A172 (cell line): ENCODE measurements at regions not wholly inside any gene's neighbourhood (a gene's known extent, or its start where the extent isn't known, plus 50 kb on each side); places are given as distances from the start of the nearest gene placed in this dataset.
"Not testable (repeated sequence)": the region's sequence is repeated elsewhere in the genome, so short reads cannot be mapped to it uniquely, and the experiment has no call there.

Source experiments
- DNase-seq: peaks from one replicate; pipeline ENCODE4 v3.0.0-alpha.2; 2015; ENCODE audit warnings: low spot score

DNA sequence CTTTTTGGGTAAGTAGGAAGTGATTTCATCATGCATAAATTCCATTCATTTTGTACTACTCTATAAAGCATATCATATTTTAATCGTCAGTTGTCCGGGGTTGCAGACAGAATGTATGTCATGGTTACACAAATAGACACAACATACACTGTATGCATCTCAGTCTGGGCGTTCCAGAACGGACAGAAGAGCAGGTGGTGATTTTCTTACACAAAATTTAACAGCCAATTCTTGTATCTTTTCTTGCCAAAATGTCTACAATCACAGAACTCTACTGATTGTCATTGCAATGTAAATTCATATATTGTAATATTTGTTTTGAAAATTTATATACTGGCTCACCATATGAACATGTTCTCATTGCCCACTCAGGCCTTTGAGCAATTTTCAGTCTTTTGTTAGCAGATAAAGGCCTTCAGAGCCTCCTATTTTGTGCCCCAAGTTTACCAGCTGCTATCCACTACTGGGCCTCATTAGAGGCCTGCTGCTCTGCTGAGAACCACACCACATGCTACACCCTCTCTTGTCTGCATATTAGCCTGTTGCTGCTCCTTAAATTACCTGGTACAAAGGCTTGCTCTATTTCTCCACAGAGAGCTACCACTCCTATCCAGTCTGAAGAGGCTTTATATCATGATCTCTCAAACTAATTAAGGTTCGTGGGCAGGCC is 61.5 kb downstream of the PRDM13 start:
- no peak for DNase-seq

DNA sequence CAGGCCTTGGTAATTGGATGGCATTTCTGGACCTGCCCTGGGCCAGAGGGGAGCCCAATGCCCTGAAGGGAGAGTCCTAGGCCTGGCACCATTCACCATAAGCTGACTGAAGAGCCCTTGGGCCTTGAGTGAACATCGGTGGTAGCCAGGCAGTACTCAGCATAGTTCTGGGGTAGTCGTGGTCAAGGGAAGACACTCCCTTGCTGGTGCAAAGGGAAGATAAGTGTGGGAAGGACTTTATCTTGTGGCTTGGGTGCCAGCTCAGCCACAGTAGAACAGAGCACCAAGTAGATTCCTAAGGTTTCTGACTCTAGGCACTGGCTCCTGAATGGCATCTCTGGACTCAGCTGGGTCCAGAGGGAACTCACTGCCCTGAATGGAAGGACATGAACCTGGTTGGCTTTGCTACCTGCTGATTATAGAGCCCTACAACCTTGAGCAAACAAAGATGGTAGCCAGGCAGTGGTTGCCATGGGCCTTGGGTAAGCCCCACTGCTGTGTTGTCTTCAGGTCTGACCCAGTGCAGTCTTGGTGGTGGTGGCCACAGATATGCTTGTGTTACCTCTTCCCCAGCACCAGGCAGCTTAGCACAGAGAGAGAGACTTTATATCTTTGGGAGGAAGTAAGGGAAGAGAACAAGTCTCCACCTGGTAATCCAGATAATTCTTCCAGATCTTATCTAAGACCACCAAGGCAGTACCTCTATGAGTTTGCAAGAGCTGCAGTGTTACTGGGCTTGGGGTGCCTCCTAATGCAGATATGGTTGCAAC is 83.5 kb downstream of the PRDM13 start:
- DNase-seq: no peak

GRCh38 chr6:99702287-99702686 is 95.7 kb downstream of the PRDM13 start:
- not testable (repeated sequence) for DNase-seq

DNA sequence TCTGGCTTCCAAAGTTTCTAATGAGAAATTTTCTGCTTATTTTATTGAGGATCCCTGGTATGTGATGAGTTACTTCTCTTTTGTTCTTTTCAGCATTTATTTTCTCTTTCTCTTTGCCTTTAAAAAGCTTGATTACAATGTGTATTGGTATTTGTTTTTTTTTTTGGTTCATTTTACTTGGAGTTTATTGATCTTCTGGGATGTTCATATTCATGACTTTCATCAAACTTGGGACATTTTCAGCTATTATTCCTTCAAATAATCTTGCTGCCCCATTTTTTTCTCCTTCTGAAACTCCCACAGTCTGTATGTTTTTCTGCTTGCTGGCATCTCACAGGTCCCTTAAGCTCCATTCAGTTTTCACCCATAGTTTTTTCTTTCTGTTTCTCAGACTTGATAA is 102.4 kb downstream of the PRDM13 start:
- DNase-seq: no peak

GRCh38 chr6:99711302-99711701 is 104.7 kb downstream of the PRDM13 start:
- DNase-seq: no peak

DNA sequence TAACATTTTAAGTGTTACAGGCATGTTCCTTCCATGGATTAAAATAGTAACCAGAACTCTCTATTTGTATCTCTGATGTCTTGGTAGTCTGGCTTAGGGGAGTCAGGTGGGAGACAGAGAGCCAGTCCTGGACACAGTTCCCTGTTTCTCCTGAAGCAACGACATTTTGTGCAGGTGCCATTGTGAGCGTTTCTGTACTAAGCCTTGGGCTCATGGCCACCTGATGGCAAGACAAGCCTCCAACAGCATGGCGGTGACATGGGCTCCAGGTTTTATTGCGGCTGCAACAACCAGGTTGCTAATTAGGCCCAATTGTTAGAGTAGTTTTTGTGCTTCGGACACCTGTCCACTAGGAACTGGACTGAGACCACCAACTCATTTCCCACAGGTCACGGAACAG is 105.3 kb downstream of the PRDM13 start:
- no peak for DNase-seq

- no peak for DNase-seq
Observed at GRCh38 chr6:99712519-99712918, 105.9 kb downstream of the PRDM13 start.

DNA sequence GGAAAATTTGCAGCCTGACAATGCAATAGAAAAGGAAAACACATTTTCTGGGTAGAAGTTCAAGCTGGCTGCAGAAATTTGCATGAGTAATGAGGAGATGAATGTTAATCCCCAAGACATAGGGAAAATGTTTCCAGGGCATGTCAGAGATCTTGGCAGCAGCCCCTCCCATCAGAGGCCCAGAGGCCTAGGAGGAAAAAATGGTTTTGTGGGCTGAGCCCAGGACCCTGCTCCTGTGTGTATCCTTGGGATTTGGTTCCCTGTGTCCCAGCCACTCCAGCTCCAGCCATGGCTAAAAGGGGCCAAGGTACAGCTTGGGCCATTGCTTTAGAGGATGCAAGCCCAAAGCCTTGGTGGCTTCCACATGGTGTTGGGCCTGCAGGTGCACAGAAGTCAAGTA is 115.4 kb downstream of the PRDM13 start:
- not testable (repeated sequence) for DNase-seq

DNA sequence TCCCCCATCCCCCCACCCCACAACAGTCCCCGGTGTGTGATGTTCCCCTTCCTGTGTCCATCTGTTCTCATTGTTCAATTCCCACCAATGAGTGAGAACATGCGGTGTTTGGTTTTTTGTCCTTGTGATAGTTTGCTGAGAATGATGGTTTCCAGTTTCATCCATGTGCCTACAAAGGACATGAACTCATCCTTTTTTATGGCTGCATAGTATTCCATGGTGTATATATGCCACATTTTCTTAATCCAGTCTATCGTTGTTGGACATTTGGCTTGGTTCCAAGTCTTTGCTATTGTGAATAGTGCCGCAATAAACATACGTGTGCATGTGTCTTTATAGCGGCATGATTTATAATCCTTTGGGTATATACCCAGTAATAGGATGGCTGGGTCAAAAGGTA is 123.6 kb downstream of the PRDM13 start:
- DNase-seq: not testable (repeated sequence)

GRCh38 chr6:99736302-99736701 is 129.7 kb downstream of the PRDM13 start:
- no peak for DNase-seq

GRCh38 chr6:99739526-99739925 is 132.9 kb downstream of the PRDM13 start:
- no peak for DNase-seq

DNA sequence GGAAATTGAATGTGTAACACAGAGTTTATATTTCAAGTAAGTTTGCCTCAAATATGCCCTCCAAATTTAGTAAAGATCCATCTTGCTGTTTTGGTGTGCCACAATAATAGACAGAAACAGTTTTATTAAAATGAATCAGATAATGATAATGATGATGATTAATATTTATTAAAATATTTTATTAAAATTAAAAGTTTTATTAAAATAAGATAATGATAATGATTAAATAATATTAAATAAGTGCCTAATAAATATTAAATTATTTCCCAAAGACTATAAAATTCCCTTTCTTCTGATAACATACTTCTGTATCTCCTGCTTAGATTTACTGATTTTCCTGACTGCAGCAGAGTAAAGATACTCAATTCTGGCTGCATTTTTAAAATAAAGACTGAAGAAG is 134.5 kb downstream of the PRDM13 start:
- no peak for DNase-seq

- DNase-seq: no peak
Observed at GRCh38 chr6:99743647-99744046, 137.0 kb downstream of the PRDM13 start.

DNA sequence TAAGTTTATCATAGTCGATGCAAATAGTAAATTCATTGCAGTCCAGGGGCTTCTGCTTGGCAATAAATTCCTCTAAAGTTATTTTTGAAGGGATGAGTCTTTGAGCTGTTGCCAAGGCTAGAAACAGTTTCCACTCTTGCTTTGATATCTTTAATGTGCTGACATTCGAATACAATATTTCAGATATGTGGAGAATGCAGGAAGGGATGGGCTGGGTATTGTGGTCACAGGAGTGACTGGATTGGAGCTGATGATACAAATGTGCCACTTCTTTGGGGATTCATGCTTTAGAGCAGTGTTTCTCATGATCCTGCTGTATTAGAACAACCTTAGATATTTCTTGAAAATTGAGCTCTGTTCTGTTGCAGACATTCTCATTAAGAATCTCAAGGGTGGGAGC is 139.0 kb downstream of the PRDM13 start:
- peak; percentile 65 for DNase-seq

DNA sequence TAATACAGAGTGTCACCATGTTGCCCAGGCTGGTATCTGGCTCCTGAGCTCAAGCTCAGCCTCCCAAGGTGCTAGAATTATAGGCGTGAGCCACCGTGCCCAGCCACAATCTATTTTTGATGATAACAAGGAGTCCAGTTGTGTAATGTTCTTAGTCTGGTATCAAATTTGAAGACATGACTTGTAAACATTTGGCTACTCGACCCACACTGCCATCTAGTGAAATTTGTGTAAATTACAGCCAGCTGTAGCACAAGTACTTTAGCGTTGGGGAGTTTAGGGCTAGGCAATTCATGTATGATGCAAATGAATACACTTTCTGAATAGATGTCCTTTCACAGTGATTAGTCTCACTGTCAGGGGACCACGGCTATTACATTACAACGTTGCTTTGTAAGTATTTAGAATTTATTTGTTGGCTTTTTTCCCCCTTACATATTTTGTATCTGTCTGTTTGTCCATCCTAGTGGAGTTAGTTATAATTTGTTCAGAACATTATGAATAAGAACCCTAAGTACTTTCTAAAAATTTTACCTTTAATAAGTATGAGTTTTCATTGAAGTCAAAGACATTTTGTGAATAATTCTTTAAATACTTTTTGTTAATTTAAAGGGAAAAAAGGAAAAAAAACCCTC is 139.7 kb downstream of the PRDM13 start:
- peak; percentile 65 for DNase-seq

- no peak for DNase-seq
Observed at GRCh38 chr6:99761711-99762110, 155.1 kb downstream of the PRDM13 start.

DNA sequence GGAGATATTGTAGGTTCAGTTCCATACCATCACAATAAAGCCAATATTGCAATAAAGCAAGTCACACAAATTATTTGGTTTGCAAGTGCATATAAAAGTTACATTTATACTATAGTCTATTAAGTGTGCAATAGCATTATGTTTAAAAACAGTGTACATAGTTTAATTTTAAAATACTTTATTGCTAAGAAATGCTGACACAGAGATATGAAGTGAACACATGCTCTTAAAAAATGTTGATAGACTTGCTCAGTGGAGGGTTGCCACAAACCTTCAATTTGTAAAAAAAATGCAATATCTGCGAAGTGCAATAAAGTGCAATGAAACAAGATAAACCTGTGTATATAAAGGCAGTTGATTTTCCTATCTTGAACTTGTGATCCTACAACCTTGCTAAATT is 161.5 kb downstream of the PRDM13 start:
- DNase-seq: no peak

- no peak for DNase-seq
Observed at GRCh38 chr6:99779631-99780555, 173.3 kb downstream of the PRDM13 start.

GRCh38 chr6:99780556-99780885 is 173.9 kb downstream of the PRDM13 start:
- DNase-seq: no peak

GRCh38 chr6:99789767-99790166 is 183.1 kb downstream of the PRDM13 start:
- no peak for DNase-seq

- no peak for DNase-seq
Observed at GRCh38 chr6:99790679-99791078, 184.0 kb downstream of the PRDM13 start.

DNA sequence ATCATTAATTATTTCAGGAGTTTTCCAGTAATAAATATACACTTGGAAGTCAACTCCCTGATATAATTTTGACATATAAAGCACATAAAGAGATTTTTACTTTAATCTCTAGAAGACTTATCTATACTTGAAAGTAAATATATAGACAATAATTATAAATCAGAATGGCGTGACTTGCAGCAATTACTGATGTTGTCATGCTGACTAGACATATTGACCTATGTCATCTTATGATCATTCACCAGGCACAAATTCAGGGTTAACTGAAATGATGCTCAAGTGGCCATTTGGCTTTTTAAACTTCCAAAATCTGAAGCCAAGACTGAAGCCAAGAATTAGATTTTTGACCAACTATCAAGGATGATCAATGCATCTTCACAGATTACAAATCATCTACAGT is 192.2 kb downstream of the MCHR2 start:
- DNase-seq: no peak
